Fibroblast of pulmonary artery (primary cell): ENCODE measurements at regions not wholly inside any gene's neighbourhood (a gene's known extent, or its start where the extent isn't known, plus 50 kb on each side); places are given as distances from the start of the nearest gene placed in this dataset.
A peak's percentile ranks its signal among the peaks of the same experiment; 100 is the strongest.

Experiments used
- DNase-seq: peaks from one replicate; pipeline ENCODE4 v3.0.0-alpha.2; 2010; ENCODE audit warnings: low read depth
- H3K4me3 ChIP-seq: replicated peaks from 2 replicates; pipeline ENCODE4 v1.5.1; 2011; ENCODE audit warnings: low read depth, mild to moderate bottlenecking, control low read depth, low read length, moderate library complexity
- CTCF ChIP-seq: IDR thresholded peaks from 2 replicates; pipeline ENCODE4 v1.5.1; 2011; ENCODE audit warnings: mild to moderate bottlenecking, control low read depth, low read length, inconsistent platforms; ENCODE audit errors: missing control alignments

GRCh38 chr1:82388679-82389078 lies 587.9 kb downstream of the ADGRL2 start:
- no peak for TF ChIP-seq CTCF
- H3K4me3 ChIP-seq: no peak overlapping the region
- peak; percentile 26 for DNase-seq

- no peak for DNase-seq
- no peak for TF ChIP-seq CTCF
- H3K4me3 ChIP-seq: no peak overlapping the region
Measured at GRCh38 chr1:82387012-82387366, 586.3 kb downstream of the ADGRL2 start.

GRCh38 chr1:82386365-82387011 lies 585.8 kb downstream of the ADGRL2 start:
- no peak for DNase-seq
- no peak overlapping the region for H3K4me3 ChIP-seq
- TF ChIP-seq CTCF: no peak

GRCh38 chr1:82384776-82385175 lies 584.0 kb downstream of the ADGRL2 start:
- no peak for DNase-seq
- H3K4me3 ChIP-seq: no peak overlapping the region
- no peak for TF ChIP-seq CTCF

- TF ChIP-seq CTCF: peak; percentile 4
- DNase-seq: peak; percentile 23
- no peak overlapping the region for H3K4me3 ChIP-seq
Measured at GRCh38 chr1:82377201-82377884, 576.6 kb downstream of the ADGRL2 start.

- DNase-seq: no peak
- no peak overlapping the region for H3K4me3 ChIP-seq
- no peak for TF ChIP-seq CTCF
Measured at GRCh38 chr1:82373710-82374109, 573.0 kb downstream of the ADGRL2 start.

GRCh38 chr1:82371844-82372498 lies 571.2 kb downstream of the ADGRL2 start:
- no peak for TF ChIP-seq CTCF
- H3K4me3 ChIP-seq: no peak overlapping the region
- peak; percentile 2 for DNase-seq
